Endothelial cell of umbilical vein (primary cell): ENCODE measurements at regions not wholly inside any gene's neighbourhood (a gene's known extent, or its start where the extent isn't known, plus 50 kb on each side); places are given as distances from the start of the nearest gene placed in this dataset.

ENCODE experiments used
- BruUV-seq: library from RNA; stranded (reverse); fragments of 400-500 nt; replicated peaks from 2 replicates; lab custom pipeline; 2021; lab: Mats Ljungman, UMichigan
- CTCF ChIA-PET: fragments of 300-600, 350-600 bp; sonication (Branson Sonifier 250); formaldehyde crosslinking; loops from one replicate; lab custom pipeline; 2021; ENCODE audit warnings: antibody characterized with exemption, inconsistent platforms; lab: Charles Lee
- POLR2A ChIA-PET: fragments of 300-600, 350-600 bp; sonication (Branson Sonifier 250); formaldehyde crosslinking; loops from one replicate; lab custom pipeline; 2021; ENCODE audit warnings: antibody characterized with exemption, inconsistent platforms; lab: Charles Lee
- DNase-seq: peaks from one replicate; pipeline ENCODE4 v3.0.0-alpha.2; 2011; ENCODE audit warnings: low read depth, low spot score
- FAIRE-seq: peaks from 2 replicates; lab custom pipeline; 2011; peaks lifted over from hg19 to GRCh38; lab: Jason Lieb, UNC
- H2AFZ ChIP-seq: 2 replicates; pipeline ENCODE4 v1.6.0; 2012; ENCODE audit warnings: low read depth, low read length, control low read depth, inconsistent platforms
- H3K27ac ChIP-seq: 2 replicates; pipeline ENCODE4 v1.5.1; 2011; ENCODE audit warnings: low read depth, mild to moderate bottlenecking, control low read depth, low read length, moderate library complexity; ENCODE audit not compliant: insufficient read depth
- H3K27me3 ChIP-seq, 2 experiments: 2 replicates each; pipeline versions ENCODE4 v1.6.0 to v1.6.1; 2011; ENCODE audit warnings: low read length in 2 of 2, mixed read lengths in 1 of 2; ENCODE audit not compliant: control insufficient read depth in 2 of 2, insufficient read depth in 2 of 2
- H3K36me3 ChIP-seq, 2 experiments: 2 replicates in 1 of 2; 3 replicates in 1 of 2; pipeline ENCODE4 v1.5.1; 2011; ENCODE audit warnings: low read length in 2 of 2, mild to moderate bottlenecking in 1 of 2, moderate library complexity in 1 of 2; ENCODE audit not compliant: control insufficient read depth in 2 of 2, insufficient read depth in 2 of 2; ENCODE audit errors: extremely low read depth in 1 of 2
- H3K4me1 ChIP-seq: 3 replicates; pipeline ENCODE4 v1.5.1; 2011; ENCODE audit warnings: mild to moderate bottlenecking, low read length; ENCODE audit not compliant: control insufficient read depth, insufficient read depth; ENCODE audit errors: extremely low read depth
- H3K4me2 ChIP-seq: 2 replicates; pipeline ENCODE4 v1.6.1; 2011; ENCODE audit warnings: low read length, control low read depth, mixed read lengths; ENCODE audit not compliant: insufficient read depth
- H3K4me3 ChIP-seq, 3 experiments: fragments of 200-600 bp in 1 of 3; sonication (generic), shearing (Covaris generic) in 1 of 3; replicated peaks in 1 of 3; 2 replicates each; pipeline ENCODE4 v1.5.1; 2011 to 2016; ENCODE audit warnings: control low read depth in 3 of 3, low read length in 3 of 3, mild to moderate bottlenecking in 2 of 3, inconsistent platforms in 1 of 3, low read depth in 1 of 3, moderate library complexity in 1 of 3; ENCODE audit not compliant: insufficient read depth in 1 of 3
- H3K79me2 ChIP-seq: 2 replicates; pipeline ENCODE4 v1.6.0; 2012; ENCODE audit warnings: low read length, inconsistent platforms; ENCODE audit not compliant: control insufficient read depth, insufficient read depth
- H3K9ac ChIP-seq: replicated peaks from 2 replicates; pipeline ENCODE3; 2011; ENCODE audit warnings: low read length, control low read depth; ENCODE audit not compliant: insufficient read depth; ENCODE audit errors: extremely low read depth
- H3K9me1 ChIP-seq: replicated peaks from 3 replicates; pipeline ENCODE4 v1.6.0; 2011; ENCODE audit warnings: mild to moderate bottlenecking, low read length; ENCODE audit not compliant: control insufficient read depth, insufficient read depth; ENCODE audit errors: extremely low read depth
- H3K9me3 ChIP-seq: replicated peaks from 2 replicates; pipeline ENCODE4 v1.5.1; 2012; ENCODE audit warnings: low read length, inconsistent platforms; ENCODE audit not compliant: control insufficient read depth, insufficient read depth
- H4K20me1 ChIP-seq: replicated peaks from 2 replicates; pipeline ENCODE3; 2011; ENCODE audit warnings: mild to moderate bottlenecking, low read length; ENCODE audit not compliant: control insufficient read depth, insufficient read depth; ENCODE audit errors: extremely low read depth
- CTCF ChIP-seq, 2 donors: IDR thresholded peaks; 1 replicate in 1 of 2; 2 replicates in 1 of 2; pipeline ENCODE4 v1.5.1; 2011; ENCODE audit warnings: low read length in 2 of 2, mild to moderate bottlenecking in 2 of 2, moderate library complexity in 2 of 2, control low read depth in 1 of 2, inconsistent platforms in 1 of 2, low read depth in 1 of 2; ENCODE audit not compliant: insufficient read depth in 1 of 2; ENCODE audit errors: extremely low read depth in 1 of 2
- EZH2 ChIP-seq: IDR thresholded peaks from 2 replicates; pipeline ENCODE4 v1.6.1; 2012; ENCODE audit warnings: borderline replicate concordance, low read depth, mild to moderate bottlenecking, moderate library complexity, low read length, inconsistent platforms; ENCODE audit not compliant: severe bottlenecking
- FOS ChIP-seq: IDR thresholded peaks from 2 replicates; pipeline ENCODE4 v1.6.1; 2011; ENCODE audit warnings: mild to moderate bottlenecking, low read length, moderate library complexity, borderline replicate concordance; ENCODE audit not compliant: insufficient read depth
- GATA2 ChIP-seq: IDR thresholded peaks from 2 replicates; pipeline ENCODE4 v1.7.0; 2011; ENCODE audit warnings: low read depth, mild to moderate bottlenecking, moderate library complexity, mixed read lengths, low read length; ENCODE audit not compliant: insufficient read length, insufficient read depth
- JUN ChIP-seq: IDR thresholded peaks from 2 replicates; pipeline ENCODE4 v1.6.1; 2011; ENCODE audit warnings: borderline replicate concordance, low read depth; ENCODE audit not compliant: insufficient read length, insufficient read depth
- MAX ChIP-seq: IDR thresholded peaks from 2 replicates; pipeline ENCODE4 v1.6.1; 2011; ENCODE audit not compliant: insufficient read depth, insufficient read length
- MYC ChIP-seq: IDR thresholded peaks from one replicate; pipeline ENCODE4 v1.6.1; 2011; ENCODE audit warnings: mild to moderate bottlenecking, low read depth, low read length
- POLR2A ChIP-seq: IDR thresholded peaks from 2 replicates; pipeline ENCODE4 v1.6.1; 2012; ENCODE audit warnings: low read depth, mild to moderate bottlenecking, control low read depth, low read length
- POLR2AphosphoS5 ChIP-seq: IDR thresholded peaks from 2 replicates; pipeline ENCODE4 v1.6.1; 2012; ENCODE audit warnings: low read depth, mild to moderate bottlenecking, control low read depth, low read length, moderate library complexity; ENCODE audit not compliant: insufficient read depth
- dilution Hi-C: fragments of 300-500 bp; cut with MboI; formaldehyde crosslinking; loops from one replicate; pipeline ENCODE4 v1.15.0; 2019; ENCODE audit warnings: low sequenced_read_pairs; ENCODE audit not compliant: extremely low pct_ligation_motif_present
- intact Hi-C: fragments of 100-400 bp; cut with micrococcal nuclease; formaldehyde crosslinking; loops from one replicate; pipeline ENCODE4 v1.10.0; 2022

GRCh38 chr3:76043746-76044145, 258.4 kb upstream of the ZNF717 start:
- Histone ChIP-seq H3K4me1 (no peaks in the 10 kb centered on the region), H2AFZ (no peak overlapping the region), H3K36me3 (no peaks in the 10 kb centered on the region), H3K79me2 (no peaks in the 10 kb centered on the region), H3K9me1 (no peaks in the 10 kb centered on the region), H3K27ac (no peak overlapping the region), H3K4me2 (no peak overlapping the region), H3K9ac (no peak overlapping the region), H4K20me1 (no peaks in the 10 kb centered on the region), H3K4me3 (no peak overlapping the region), H3K9me3 (no peaks in the 10 kb centered on the region), H3K27me3 (no peaks in the 10 kb centered on the region)
- FAIRE-seq (no peak), DNase-seq (no peak)
- CTCF ChIA-PET = no interaction called here
- intact Hi-C loops = no loop called here
- dilution Hi-C loops = no loop called here
- BruUV-seq = no TSS peak
- TF ChIP-seq EZH2 (no peak), CTCF (IDR thresholded peaks at IDR 0.05; ENCODE audit: extremely low read depth in 1 of 2, insufficient read depth in 1 of 2, low read depth in 1 of 2, low read length in 2 of 2) (no peak), FOS (no peak), POLR2AphosphoS5 (no peak), POLR2A (no peak), MYC (no peak), MAX (no peak), GATA2 (no peak), JUN (no peak)
- POLR2A ChIA-PET = no interaction called here
